K562 (cell line): ENCODE measurements at regions not wholly inside any gene's neighbourhood (a gene's known extent, or its start where the extent isn't known, plus 50 kb on each side); places are given as distances from the start of the nearest gene placed in this dataset.

ENCODE experiments used
- ATAC-seq: fragments of 200-7000 bp; cut with Tn5 transposase; 3 replicates; pipeline ENCODE4 v1.9.1; 2020; ENCODE audit warnings: moderate library complexity
- BruUV-seq: library from RNA; stranded (reverse); fragments of 400-500 nt; replicated peaks from 2 replicates; lab custom pipeline; 2021; lab: Mats Ljungman, UMichigan
- CTCF ChIA-PET: fragments of 300-600 bp; formaldehyde crosslinking; extraction: SDS; loops from one replicate; lab custom pipeline; 2021; ENCODE audit warnings: low intra/inter-chr PET ratio; lab: Yijun Ruan, JAX
- POLR2A ChIA-PET: fragments of 300-600, 350-650 bp; sonication (Branson Sonifier 250); formaldehyde crosslinking; extraction: SDS; loops from one replicate; lab custom pipeline; 2021; ENCODE audit warnings: antibody characterized with exemption, inconsistent platforms; lab: Yijun Ruan, JAX
- DNase-seq, 4 experiments: peaks; one replicate each; pipeline versions ENCODE4 v3.0.0 to v3.0.0-alpha.2; 2011 to 2018; ENCODE audit warnings: low spot score in 3 of 4, mixed read lengths in 3 of 4; ENCODE audit errors: extremely low read depth in 1 of 4
- FAIRE-seq: peaks from 2 replicates; lab custom pipeline; 2011; peaks lifted over from hg19 to GRCh38; lab: Jason Lieb, UNC
- H2AFZ ChIP-seq: 2 replicates; pipeline ENCODE4 v1.6.0; 2011; ENCODE audit warnings: low read depth, low read length, control low read depth, inconsistent platforms
- H3K27ac ChIP-seq: fragments of 200-600 bp; 3 replicates; pipeline ENCODE4 v1.8.0; 2011; ENCODE audit warnings: low read depth, mild to moderate bottlenecking, control low read depth, inconsistent platforms, low read length, moderate library complexity, mixed read lengths; ENCODE audit errors: extremely low read depth
- H3K27me3 ChIP-seq, 2 experiments: fragments of 300-600 bp in 1 of 2; 2 replicates in 1 of 2; 3 replicates in 1 of 2; pipeline versions ENCODE4 v1.6.0 to v1.8.0; 2011; ENCODE audit warnings: inconsistent platforms in 2 of 2, low read length in 2 of 2, mild to moderate bottlenecking in 1 of 2, mixed read lengths in 1 of 2, moderate library complexity in 1 of 2; ENCODE audit not compliant: control insufficient read depth in 2 of 2, insufficient read depth in 2 of 2
- H3K36me3 ChIP-seq: fragments of 300-600 bp; 3 replicates; pipeline ENCODE4 v1.8.0; 2011; ENCODE audit warnings: mild to moderate bottlenecking, low read length, inconsistent platforms; ENCODE audit not compliant: control insufficient read depth, insufficient read depth
- H3K4me1 ChIP-seq, 2 experiments: fragments of 200-600 bp in 1 of 2; replicated peaks in 1 of 2; 2 replicates in 1 of 2; 3 replicates in 1 of 2; pipeline versions ENCODE4 v1.5.1 to v1.8.0; 2011; ENCODE audit warnings: inconsistent platforms in 2 of 2, low read length in 2 of 2, mild to moderate bottlenecking in 1 of 2, mixed read lengths in 1 of 2, moderate library complexity in 1 of 2; ENCODE audit not compliant: control insufficient read depth in 2 of 2, insufficient read depth in 2 of 2
- H3K4me2 ChIP-seq: 2 replicates; pipeline ENCODE4 v1.6.1; 2011; ENCODE audit warnings: low read length, control low read depth, inconsistent platforms, mixed read lengths; ENCODE audit not compliant: insufficient read depth
- H3K4me3 ChIP-seq: fragments of 200-600 bp; sonication (generic), shearing (Covaris generic); 2 replicates; pipeline ENCODE4 v1.5.1; 2016; ENCODE audit warnings: control low read depth, inconsistent platforms
- H3K79me2 ChIP-seq: fragments of 200-600 bp; 3 replicates; pipeline ENCODE4 v1.8.0; 2011; ENCODE audit warnings: low read length, inconsistent platforms; ENCODE audit not compliant: control insufficient read depth, insufficient read depth
- H3K9ac ChIP-seq, 2 experiments: 2 replicates each; pipeline versions ENCODE4 v1.6.0 to v1.6.1; 2011; ENCODE audit warnings: low read depth in 2 of 2, low read length in 2 of 2, control low read depth in 1 of 2, inconsistent platforms in 1 of 2, mild to moderate bottlenecking in 1 of 2, mixed read lengths in 1 of 2; ENCODE audit not compliant: insufficient read depth in 1 of 2
- H3K9me1 ChIP-seq: one replicate; pipeline ENCODE4 v1.6.0; 2011; ENCODE audit warnings: inconsistent platforms, mild to moderate bottlenecking, low read length, moderate library complexity; ENCODE audit not compliant: control insufficient read depth, insufficient read depth
- H3K9me3 ChIP-seq: replicated peaks from 2 replicates; pipeline ENCODE4 v1.5.1; 2011; ENCODE audit warnings: low read depth, low read length, inconsistent platforms; ENCODE audit not compliant: control insufficient read depth, insufficient read depth
- H4K20me1 ChIP-seq: replicated peaks from 2 replicates; pipeline ENCODE4 v1.6.1; 2011; ENCODE audit warnings: low read length, inconsistent platforms, mixed read lengths; ENCODE audit not compliant: control insufficient read depth, insufficient read depth
- BDP1 ChIP-seq: IDR thresholded peaks from 3 replicates; pipeline ENCODE4 v1.6.1; 2011; ENCODE audit not compliant: insufficient read length, insufficient read depth
- FOXK2 ChIP-seq, 2 experiments: fragments of 450-650 bp; IDR thresholded peaks in 1 of 2; conservative IDR thresholded peaks in 1 of 2; 2 replicates each; pipeline ENCODE4 v1.6.1; 2016; ENCODE audit warnings: low read depth in 2 of 2, mild to moderate bottlenecking in 1 of 2
- NR0B1 ChIP-seq: fragments of 450-650 bp; IDR thresholded peaks from one replicate; pipeline ENCODE4 v1.6.1; 2018; ENCODE audit warnings: mild to moderate bottlenecking, moderate library complexity; ENCODE audit not compliant: partially characterized antibody
- ZNF609 ChIP-seq: sonication (generic); formaldehyde crosslinking; IDR thresholded peaks from 2 replicates; pipeline ENCODE4 v1.8.1; 2023; ENCODE audit warnings: missing genetic modification reagents, mild to moderate bottlenecking, borderline replicate concordance
- ZZZ3 ChIP-seq: fragments of 450-650 bp; IDR thresholded peaks from 2 replicates; pipeline ENCODE4 v1.6.1; 2016; ENCODE audit warnings: antibody characterized with exemption, mild to moderate bottlenecking, moderate library complexity
- WGBS: fragments of 100-300 bp; shearing (Covaris generic); methylation state at CpG from one replicate; pipeline ENCODE4 v1.1.6; 2016; ENCODE audit warnings: low coverage, mixed read lengths; ENCODE audit not compliant: insufficient coverage; ENCODE audit errors: missing lambda C conversion rate; 5-methylcytosine and 5-hydroxymethylcytosine counted together
- in situ Hi-C: fragments of 300-500 bp; cut with MboI; formaldehyde crosslinking; loops from 4 replicates; pipeline ENCODE4 v1.15.0; 2018; ENCODE audit warnings: inconsistent platforms, mixed read lengths
- intact Hi-C: fragments of 100-400 bp; cut with micrococcal nuclease; formaldehyde crosslinking; loops from 2 replicates; pipeline ENCODE4 v1.14.2; 2022

- Histone ChIP-seq H3K9me3 (no peaks in the 10 kb centered on the region; the same call in 1 of the 2 replicates), H3K27me3 (peaks cover 0 to 18% of the 10 kb centered on the region in 2 experiments; a peak in 3 of 5 replicates)
- TF ChIP-seq BDP1 (no peak), ZNF609 (CRISPR knock-in tag) (no peak), FOXK2 (conservative IDR thresholded peaks at IDR 0.05 in 1 of 2, IDR thresholded peaks at IDR 0.05 in 1 of 2; ENCODE audit: low read depth in 2 of 2) (no peak), NR0B1 (no peak), ZZZ3 (no peak)
- TF ChIP-seq, all 486 proteins: peak for 0
- FAIRE-seq: no peak
- no peak for DNase-seq
- ATAC-seq: no peak
- H3K9me1 ChIP-seq: peaks cover 2% of the 10 kb centered on the region
- WGBS: 2% methylated on average over 16 of the region's 16 CpGs
- H3K27ac ChIP-seq: no peak overlapping the region
- no peak overlapping the region for H3K9ac ChIP-seq
- no peak overlapping the region for H2AFZ ChIP-seq
- in situ Hi-C loops (no loop called here), intact Hi-C loops (no loop called here)
- H3K79me2 ChIP-seq: no peaks in the 10 kb centered on the region
- no peak overlapping the region for H3K4me2 ChIP-seq
- no peaks in the 10 kb centered on the region for H3K36me3 ChIP-seq
- no peaks in the 10 kb centered on the region for H3K4me1 ChIP-seq
- no TSS peak for BruUV-seq
- CTCF ChIA-PET: no interaction called here
- H4K20me1 ChIP-seq: peaks cover 3% of the 10 kb centered on the region; the same call in 1 of the 2 replicates
- H3K4me3 ChIP-seq: no peak overlapping the region
- POLR2A ChIA-PET: no interaction called here
These were observed 215.1 kb downstream of the PTPRU start for GRCh38 chr1:29451368-29451892.
